HepG2 (cell line): ENCODE measurements at regions not wholly inside any gene's neighbourhood (a gene's known extent, or its start where the extent isn't known, plus 50 kb on each side); places are given as distances from the start of the nearest gene placed in this dataset.

Source experiments
- CREM ChIP-seq, 2 experiments: sonication (generic) in 1 of 2; formaldehyde crosslinking in 1 of 2; IDR thresholded peaks; 2 replicates each; pipeline versions ENCODE4 v1.4.0 to v1.6.1; 2016 to 2020; ENCODE audit warnings: antibody characterized with exemption in 1 of 2, mild to moderate bottlenecking in 1 of 2, missing genetic modification reagents in 1 of 2
- FOXA1 ChIP-seq, 2 experiments: fragments of 450-650 bp in 1 of 2; sonication (generic) in 1 of 2; formaldehyde crosslinking in 1 of 2; IDR thresholded peaks; 2 replicates each; pipeline versions ENCODE4 v1.4.0 to v1.6.1; 2016 to 2020; ENCODE audit warnings: missing genetic modification reagents in 1 of 2
- FOXP1 ChIP-seq, 2 experiments: fragments of 450-650 bp in 1 of 2; IDR thresholded peaks; 2 replicates each; pipeline ENCODE4 v1.6.1; 2017 to 2018; ENCODE audit warnings: antibody characterized with exemption in 1 of 2
- GFI1 ChIP-seq: sonication (generic); formaldehyde crosslinking; IDR thresholded peaks from 2 replicates; pipeline ENCODE4 v1.5.0; 2020; ENCODE audit warnings: missing genetic modification reagents, mild to moderate bottlenecking, borderline replicate concordance
- NCOA2 ChIP-seq: sonication (generic); formaldehyde crosslinking; IDR thresholded peaks from 2 replicates; pipeline ENCODE4 v1.8.0; 2022; ENCODE audit warnings: inconsistent platforms
- RBAK ChIP-seq: sonication (generic); formaldehyde crosslinking; IDR thresholded peaks from 2 replicates; pipeline ENCODE4 v1.5.1; 2020; ENCODE audit warnings: mild to moderate bottlenecking, missing genetic modification reagents
- RXRB ChIP-seq: IDR thresholded peaks from 2 replicates; pipeline ENCODE4 v1.6.1; 2016; ENCODE audit warnings: borderline replicate concordance, missing genetic modification reagents, missing compliant biosample characterization
- TCF7 ChIP-seq: sonication (generic); IDR thresholded peaks from 2 replicates; pipeline ENCODE4 v1.6.1; 2016; ENCODE audit warnings: antibody characterized with exemption, low read depth
- THAP11 ChIP-seq: IDR thresholded peaks from 2 replicates; pipeline ENCODE4 v1.6.1; 2016; ENCODE audit warnings: missing biosample characterization, missing genetic modification reagents
- ZNF317 ChIP-seq: sonication (generic); formaldehyde crosslinking; IDR thresholded peaks from 2 replicates; pipeline ENCODE4 v1.5.0; 2020; ENCODE audit warnings: mild to moderate bottlenecking, missing genetic modification reagents
- ZSCAN31 ChIP-seq: sonication (generic); formaldehyde crosslinking; IDR thresholded peaks from 2 replicates; pipeline ENCODE4 v1.5.0; 2020; ENCODE audit warnings: low read depth, mild to moderate bottlenecking, missing genetic modification reagents
- TF ChIP-seq, protein P1 (sequence below): sonication (generic); formaldehyde crosslinking; IDR thresholded peaks from 2 replicates; pipeline ENCODE4 v1.8.0; 2022; ENCODE audit warnings: low read depth, missing genetic modification reagents
- TF ChIP-seq, protein P2 (sequence below): sonication (generic); formaldehyde crosslinking; IDR thresholded peaks from 2 replicates; pipeline ENCODE4 v1.4.0; 2020; ENCODE audit warnings: missing genetic modification reagents
- TF ChIP-seq, protein P3 (sequence below): sonication (generic); formaldehyde crosslinking; IDR thresholded peaks from 2 replicates; pipeline ENCODE4 v1.5.0; 2020; ENCODE audit warnings: missing genetic modification reagents, mild to moderate bottlenecking, borderline replicate concordance
- TF ChIP-seq, protein P4 (sequence below): sonication (generic); formaldehyde crosslinking; IDR thresholded peaks from 2 replicates; pipeline ENCODE4 v1.8.0; 2022; ENCODE audit warnings: missing genetic modification reagents, mild to moderate bottlenecking, borderline replicate concordance
- TF ChIP-seq, protein P5 (sequence below): sonication (generic); formaldehyde crosslinking; IDR thresholded peaks from 2 replicates; pipeline ENCODE4 v1.5.0; 2020; ENCODE audit warnings: mild to moderate bottlenecking, missing genetic modification reagents, borderline replicate concordance
- TF ChIP-seq, protein P6 (sequence below): sonication (generic); formaldehyde crosslinking; IDR thresholded peaks from 2 replicates; pipeline ENCODE4 v1.8.0; 2022; ENCODE audit warnings: missing genetic modification reagents, mild to moderate bottlenecking, moderate library complexity, borderline replicate concordance

DNA sequence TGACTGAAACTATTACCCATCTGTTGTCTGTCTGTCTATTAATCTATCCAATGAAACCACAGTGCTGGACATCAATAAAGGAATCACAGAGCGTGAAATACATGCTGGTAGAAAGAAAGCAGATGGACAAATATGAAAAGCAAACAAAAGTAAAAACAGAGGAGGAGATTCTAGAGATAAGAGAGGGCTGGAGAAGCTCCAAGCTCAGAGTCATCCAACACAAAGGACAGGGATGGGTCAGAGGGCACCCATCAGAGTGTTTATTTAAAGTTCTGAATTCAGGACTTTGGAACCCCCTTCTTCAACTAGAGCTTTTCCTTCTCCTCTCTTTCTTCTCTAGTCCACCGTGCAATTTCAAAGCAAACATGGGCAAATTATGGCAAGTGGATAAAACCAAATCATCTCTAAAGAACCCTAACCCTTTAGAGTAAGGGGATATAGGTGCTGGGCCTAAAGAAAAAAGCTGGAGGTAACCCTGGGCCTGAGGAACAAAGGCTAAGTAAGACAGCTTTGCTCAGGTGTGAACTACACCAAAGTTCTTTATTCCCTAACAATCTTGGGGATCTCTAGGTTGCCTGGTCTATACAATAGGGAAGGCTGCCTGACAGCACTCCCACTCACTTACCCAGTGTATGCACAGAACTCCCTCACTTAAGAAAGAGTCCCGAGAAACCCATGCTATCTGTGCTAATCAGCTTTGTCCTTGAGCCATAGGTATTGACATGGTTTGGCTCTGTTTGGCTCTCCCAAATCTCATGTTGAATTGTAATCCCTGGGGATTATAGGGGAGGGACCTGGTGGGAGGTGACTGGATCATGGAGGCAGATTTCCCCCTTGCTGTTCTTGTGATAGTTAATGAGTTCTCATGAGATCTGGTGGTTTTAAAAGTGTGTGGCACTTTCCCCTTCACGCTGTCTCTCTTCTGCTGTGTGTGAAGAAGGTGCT lies 97.0 kb downstream of the BAMBI start (continued):
- TF ChIP-seq RBAK (CRISPR knock-in tag): no peak
- TF ChIP-seq, protein P1, sequence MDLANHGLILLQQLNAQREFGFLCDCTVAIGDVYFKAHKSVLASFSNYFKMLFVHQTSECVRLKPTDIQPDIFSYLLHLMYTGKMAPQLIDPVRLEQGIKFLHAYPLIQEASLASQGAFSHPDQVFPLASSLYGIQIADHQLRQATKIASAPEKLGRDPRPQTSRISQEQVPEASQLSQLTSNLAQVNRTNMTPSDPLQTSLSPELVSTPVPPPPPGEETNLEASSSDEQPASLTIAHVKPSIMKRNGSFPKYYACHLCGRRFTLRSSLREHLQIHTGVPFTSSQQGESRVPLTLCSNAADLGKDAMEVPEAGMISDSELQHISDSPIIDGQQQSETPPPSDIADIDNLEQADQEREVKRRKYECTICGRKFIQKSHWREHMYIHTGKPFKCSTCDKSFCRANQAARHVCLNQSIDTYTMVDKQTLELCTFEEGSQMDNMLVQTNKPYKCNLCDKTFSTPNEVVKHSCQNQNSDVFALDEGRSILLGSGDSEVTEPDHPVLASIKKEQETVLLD (CRISPR knock-in tag): no peak
- TF ChIP-seq FOXA1 (IDR thresholded peaks at IDR 0.05): no peak
- TF ChIP-seq FOXA1 (CRISPR knock-in tag; IDR thresholded peaks at IDR 0.05): 0 out of 2 replicates have a peak, but pooled peaks have one; percentile 13
- TF ChIP-seq CREM (IDR thresholded peaks at IDR 0.05): peak; percentile 47
- TF ChIP-seq CREM (CRISPR knock-in tag; IDR thresholded peaks at IDR 0.05): no peak
- no peak for TF ChIP-seq ZSCAN31
- peak; percentile 26; the same call in 1 of the 2 replicates for TF ChIP-seq THAP11 (CRISPR knock-in tag)
- TF ChIP-seq RXRB: peak; percentile 42; the same call in 1 of the 2 replicates
- peak; percentile 70 for TF ChIP-seq NCOA2 (CRISPR knock-in tag)
- peak; percentile 81 for TF ChIP-seq GFI1 (CRISPR knock-in tag)
- TF ChIP-seq, protein P2, sequence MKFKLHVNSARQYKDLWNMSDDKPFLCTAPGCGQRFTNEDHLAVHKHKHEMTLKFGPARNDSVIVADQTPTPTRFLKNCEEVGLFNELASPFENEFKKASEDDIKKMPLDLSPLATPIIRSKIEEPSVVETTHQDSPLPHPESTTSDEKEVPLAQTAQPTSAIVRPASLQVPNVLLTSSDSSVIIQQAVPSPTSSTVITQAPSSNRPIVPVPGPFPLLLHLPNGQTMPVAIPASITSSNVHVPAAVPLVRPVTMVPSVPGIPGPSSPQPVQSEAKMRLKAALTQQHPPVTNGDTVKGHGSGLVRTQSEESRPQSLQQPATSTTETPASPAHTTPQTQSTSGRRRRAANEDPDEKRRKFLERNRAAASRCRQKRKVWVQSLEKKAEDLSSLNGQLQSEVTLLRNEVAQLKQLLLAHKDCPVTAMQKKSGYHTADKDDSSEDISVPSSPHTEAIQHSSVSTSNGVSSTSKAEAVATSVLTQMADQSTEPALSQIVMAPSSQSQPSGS (CRISPR knock-in tag): peak; percentile 44; the same call in 1 of the 2 replicates
- TF ChIP-seq ZNF317 (CRISPR knock-in tag): no peak
- TF ChIP-seq, protein P3, sequence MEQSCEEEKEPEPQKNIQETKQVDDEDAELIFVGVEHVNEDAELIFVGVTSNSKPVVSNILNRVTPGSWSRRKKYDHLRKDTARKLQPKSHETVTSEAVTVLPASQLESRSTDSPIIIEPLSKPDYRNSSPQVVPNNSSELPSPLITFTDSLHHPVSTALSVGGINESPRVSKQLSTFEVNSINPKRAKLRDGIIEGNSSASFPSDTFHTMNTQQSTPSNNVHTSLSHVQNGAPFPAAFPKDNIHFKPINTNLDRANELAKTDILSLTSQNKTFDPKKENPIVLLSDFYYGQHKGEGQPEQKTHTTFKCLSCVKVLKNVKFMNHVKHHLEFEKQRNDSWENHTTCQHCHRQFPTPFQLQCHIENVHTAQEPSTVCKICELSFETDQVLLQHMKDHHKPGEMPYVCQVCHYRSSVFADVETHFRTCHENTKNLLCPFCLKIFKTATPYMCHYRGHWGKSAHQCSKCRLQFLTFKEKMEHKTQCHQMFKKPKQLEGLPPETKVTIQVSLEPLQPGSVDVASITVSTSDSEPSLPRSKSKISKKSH (CRISPR knock-in tag): no peak
- TF ChIP-seq, protein P4, sequence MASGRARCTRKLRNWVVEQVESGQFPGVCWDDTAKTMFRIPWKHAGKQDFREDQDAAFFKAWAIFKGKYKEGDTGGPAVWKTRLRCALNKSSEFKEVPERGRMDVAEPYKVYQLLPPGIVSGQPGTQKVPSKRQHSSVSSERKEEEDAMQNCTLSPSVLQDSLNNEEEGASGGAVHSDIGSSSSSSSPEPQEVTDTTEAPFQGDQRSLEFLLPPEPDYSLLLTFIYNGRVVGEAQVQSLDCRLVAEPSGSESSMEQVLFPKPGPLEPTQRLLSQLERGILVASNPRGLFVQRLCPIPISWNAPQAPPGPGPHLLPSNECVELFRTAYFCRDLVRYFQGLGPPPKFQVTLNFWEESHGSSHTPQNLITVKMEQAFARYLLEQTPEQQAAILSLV (CRISPR knock-in tag): no peak
- TF ChIP-seq, protein P5, sequence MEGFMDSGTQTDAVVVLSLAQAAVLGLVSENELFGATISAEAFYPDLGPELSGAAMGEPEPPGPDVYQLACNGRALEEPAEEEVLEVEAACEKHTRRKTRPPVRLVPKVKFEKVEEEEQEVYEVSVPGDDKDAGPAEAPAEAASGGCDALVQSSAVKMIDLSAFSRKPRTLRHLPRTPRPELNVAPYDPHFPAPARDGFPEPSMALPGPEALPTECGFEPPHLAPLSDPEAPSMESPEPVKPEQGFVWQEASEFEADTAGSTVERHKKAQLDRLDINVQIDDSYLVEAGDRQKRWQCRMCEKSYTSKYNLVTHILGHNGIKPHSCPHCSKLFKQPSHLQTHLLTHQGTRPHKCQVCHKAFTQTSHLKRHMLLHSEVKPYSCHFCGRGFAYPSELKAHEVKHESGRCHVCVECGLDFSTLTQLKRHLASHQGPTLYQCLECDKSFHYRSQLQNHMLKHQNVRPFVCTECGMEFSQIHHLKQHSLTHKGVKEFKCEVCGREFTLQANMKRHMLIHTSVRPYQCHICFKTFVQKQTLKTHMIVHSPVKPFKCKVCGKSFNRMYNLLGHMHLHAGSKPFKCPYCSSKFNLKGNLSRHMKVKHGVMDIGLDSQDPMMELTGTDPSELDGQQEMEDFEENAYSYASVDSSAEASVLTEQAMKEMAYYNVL (CRISPR knock-in tag): peak; percentile 99
- TF ChIP-seq, protein P6, sequence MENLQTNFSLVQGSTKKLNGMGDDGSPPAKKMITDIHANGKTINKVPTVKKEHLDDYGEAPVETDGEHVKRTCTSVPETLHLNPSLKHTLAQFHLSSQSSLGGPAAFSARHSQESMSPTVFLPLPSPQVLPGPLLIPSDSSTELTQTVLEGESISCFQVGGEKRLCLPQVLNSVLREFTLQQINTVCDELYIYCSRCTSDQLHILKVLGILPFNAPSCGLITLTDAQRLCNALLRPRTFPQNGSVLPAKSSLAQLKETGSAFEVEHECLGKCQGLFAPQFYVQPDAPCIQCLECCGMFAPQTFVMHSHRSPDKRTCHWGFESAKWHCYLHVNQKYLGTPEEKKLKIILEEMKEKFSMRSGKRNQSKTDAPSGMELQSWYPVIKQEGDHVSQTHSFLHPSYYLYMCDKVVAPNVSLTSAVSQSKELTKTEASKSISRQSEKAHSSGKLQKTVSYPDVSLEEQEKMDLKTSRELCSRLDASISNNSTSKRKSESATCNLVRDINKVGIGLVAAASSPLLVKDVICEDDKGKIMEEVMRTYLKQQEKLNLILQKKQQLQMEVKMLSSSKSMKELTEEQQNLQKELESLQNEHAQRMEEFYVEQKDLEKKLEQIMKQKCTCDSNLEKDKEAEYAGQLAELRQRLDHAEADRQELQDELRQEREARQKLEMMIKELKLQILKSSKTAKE: no peak
- TF ChIP-seq TCF7: peak; percentile 40
- no peak for TF ChIP-seq FOXP1 (IDR thresholded peaks at IDR 0.05)
- peak; percentile 28; the same call in 1 of the 2 replicates for TF ChIP-seq FOXP1 (CRISPR knock-in tag; IDR thresholded peaks at IDR 0.05)
